GM23338 (cell line): ENCODE measurements at regions not wholly inside any gene's neighbourhood (a gene's known extent, or its start where the extent isn't known, plus 50 kb on each side); places are given as distances from the start of the nearest gene placed in this dataset.

ENCODE experiments used
- EZH2 ChIP-seq: fragments of 200-600 bp; sonication (generic); IDR thresholded peaks from one replicate; pipeline ENCODE4 v1.8.0; 2017; ENCODE audit warnings: antibody characterized with exemption, mild to moderate bottlenecking, low read depth; ENCODE audit not compliant: unreplicated experiment
- EZH2phosphoT487 ChIP-seq: fragments of 200-600 bp; sonication (generic); IDR thresholded peaks from one replicate; pipeline ENCODE4 v1.8.1; 2018; ENCODE audit warnings: antibody characterized with exemption; ENCODE audit not compliant: unreplicated experiment
- POLR2AphosphoS5 ChIP-seq: IDR thresholded peaks from 2 replicates; pipeline ENCODE4 v1.6.1; 2016; ENCODE audit warnings: antibody characterized with exemption, low read depth
- STAT1 ChIP-seq: IDR thresholded peaks from one replicate; pipeline ENCODE4 v1.6.1; 2016; ENCODE audit warnings: antibody characterized with exemption; ENCODE audit not compliant: unreplicated experiment
- TF ChIP-seq, protein P1 (sequence below), 2 experiments: fragments of 200-600 bp in 1 of 2; sonication (generic) in 1 of 2; conservative IDR thresholded peaks; 2 replicates each; pipeline versions ENCODE4 v1.5.1 to v1.6.1; 2016 to 2017; ENCODE audit warnings: antibody characterized with exemption in 2 of 2, low read depth in 2 of 2, mild to moderate bottlenecking in 2 of 2, moderate library complexity in 1 of 2
- TF ChIP-seq, protein P2 (sequence below): IDR thresholded peaks from one replicate; pipeline ENCODE4 v1.6.1; 2018; ENCODE audit warnings: antibody characterized with exemption; ENCODE audit not compliant: unreplicated experiment
- TF ChIP-seq, protein P3 (sequence below): IDR thresholded peaks from 2 replicates; pipeline ENCODE4 v1.6.1; 2016; ENCODE audit warnings: antibody characterized with exemption

DNA sequence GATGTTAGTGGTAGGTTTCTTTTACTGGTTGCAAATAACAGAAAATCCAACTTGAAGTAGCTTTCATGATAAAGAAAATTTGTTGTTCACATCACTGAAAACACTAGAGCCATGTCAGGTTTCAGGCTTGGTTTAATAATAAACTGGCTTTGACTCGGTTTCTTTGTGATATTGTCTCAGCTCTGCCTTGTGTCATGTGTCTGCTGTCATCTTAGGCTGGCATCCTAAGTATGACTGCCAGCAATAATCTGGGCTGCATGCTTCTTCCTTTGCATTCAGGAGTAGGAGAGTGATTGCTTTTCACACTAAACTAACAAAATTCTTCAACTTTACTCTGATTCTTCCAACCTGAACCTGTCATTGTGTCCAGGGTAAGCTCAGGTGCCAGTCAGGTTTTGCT is 474.0 kb upstream of the B3GALT2 start:
- TF ChIP-seq, protein P1, sequence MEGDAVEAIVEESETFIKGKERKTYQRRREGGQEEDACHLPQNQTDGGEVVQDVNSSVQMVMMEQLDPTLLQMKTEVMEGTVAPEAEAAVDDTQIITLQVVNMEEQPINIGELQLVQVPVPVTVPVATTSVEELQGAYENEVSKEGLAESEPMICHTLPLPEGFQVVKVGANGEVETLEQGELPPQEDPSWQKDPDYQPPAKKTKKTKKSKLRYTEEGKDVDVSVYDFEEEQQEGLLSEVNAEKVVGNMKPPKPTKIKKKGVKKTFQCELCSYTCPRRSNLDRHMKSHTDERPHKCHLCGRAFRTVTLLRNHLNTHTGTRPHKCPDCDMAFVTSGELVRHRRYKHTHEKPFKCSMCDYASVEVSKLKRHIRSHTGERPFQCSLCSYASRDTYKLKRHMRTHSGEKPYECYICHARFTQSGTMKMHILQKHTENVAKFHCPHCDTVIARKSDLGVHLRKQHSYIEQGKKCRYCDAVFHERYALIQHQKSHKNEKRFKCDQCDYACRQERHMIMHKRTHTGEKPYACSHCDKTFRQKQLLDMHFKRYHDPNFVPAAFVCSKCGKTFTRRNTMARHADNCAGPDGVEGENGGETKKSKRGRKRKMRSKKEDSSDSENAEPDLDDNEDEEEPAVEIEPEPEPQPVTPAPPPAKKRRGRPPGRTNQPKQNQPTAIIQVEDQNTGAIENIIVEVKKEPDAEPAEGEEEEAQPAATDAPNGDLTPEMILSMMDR (conservative IDR thresholded peaks at IDR 0.05; ENCODE audit: low read depth in 2 of 2) = no peak
- TF ChIP-seq POLR2AphosphoS5 (no peak), EZH2 (no peak), EZH2phosphoT487 (no peak), STAT1 (no peak)
- TF ChIP-seq, protein P2, sequence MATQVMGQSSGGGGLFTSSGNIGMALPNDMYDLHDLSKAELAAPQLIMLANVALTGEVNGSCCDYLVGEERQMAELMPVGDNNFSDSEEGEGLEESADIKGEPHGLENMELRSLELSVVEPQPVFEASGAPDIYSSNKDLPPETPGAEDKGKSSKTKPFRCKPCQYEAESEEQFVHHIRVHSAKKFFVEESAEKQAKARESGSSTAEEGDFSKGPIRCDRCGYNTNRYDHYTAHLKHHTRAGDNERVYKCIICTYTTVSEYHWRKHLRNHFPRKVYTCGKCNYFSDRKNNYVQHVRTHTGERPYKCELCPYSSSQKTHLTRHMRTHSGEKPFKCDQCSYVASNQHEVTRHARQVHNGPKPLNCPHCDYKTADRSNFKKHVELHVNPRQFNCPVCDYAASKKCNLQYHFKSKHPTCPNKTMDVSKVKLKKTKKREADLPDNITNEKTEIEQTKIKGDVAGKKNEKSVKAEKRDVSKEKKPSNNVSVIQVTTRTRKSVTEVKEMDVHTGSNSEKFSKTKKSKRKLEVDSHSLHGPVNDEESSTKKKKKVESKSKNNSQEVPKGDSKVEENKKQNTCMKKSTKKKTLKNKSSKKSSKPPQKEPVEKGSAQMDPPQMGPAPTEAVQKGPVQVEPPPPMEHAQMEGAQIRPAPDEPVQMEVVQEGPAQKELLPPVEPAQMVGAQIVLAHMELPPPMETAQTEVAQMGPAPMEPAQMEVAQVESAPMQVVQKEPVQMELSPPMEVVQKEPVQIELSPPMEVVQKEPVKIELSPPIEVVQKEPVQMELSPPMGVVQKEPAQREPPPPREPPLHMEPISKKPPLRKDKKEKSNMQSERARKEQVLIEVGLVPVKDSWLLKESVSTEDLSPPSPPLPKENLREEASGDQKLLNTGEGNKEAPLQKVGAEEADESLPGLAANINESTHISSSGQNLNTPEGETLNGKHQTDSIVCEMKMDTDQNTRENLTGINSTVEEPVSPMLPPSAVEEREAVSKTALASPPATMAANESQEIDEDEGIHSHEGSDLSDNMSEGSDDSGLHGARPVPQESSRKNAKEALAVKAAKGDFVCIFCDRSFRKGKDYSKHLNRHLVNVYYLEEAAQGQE = no peak
- TF ChIP-seq, protein P3, sequence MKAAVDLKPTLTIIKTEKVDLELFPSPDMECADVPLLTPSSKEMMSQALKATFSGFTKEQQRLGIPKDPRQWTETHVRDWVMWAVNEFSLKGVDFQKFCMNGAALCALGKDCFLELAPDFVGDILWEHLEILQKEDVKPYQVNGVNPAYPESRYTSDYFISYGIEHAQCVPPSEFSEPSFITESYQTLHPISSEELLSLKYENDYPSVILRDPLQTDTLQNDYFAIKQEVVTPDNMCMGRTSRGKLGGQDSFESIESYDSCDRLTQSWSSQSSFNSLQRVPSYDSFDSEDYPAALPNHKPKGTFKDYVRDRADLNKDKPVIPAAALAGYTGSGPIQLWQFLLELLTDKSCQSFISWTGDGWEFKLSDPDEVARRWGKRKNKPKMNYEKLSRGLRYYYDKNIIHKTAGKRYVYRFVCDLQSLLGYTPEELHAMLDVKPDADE = no peak
